GM18502 (cell line): ENCODE measurements at regions not wholly inside any gene's neighbourhood (a gene's known extent, or its start where the extent isn't known, plus 50 kb on each side); places are given as distances from the start of the nearest gene placed in this dataset.
A peak's percentile ranks its signal among the peaks of the same experiment; 100 is the strongest.

Experiments
- ATAC-seq: cut with Tn5 transposase; IDR thresholded peaks from one replicate; pipeline ENCODE4 v1.9.1; 2021; ENCODE audit warnings: mild to moderate bottlenecking; ENCODE audit not compliant: unreplicated experiment, poor library complexity

DNA sequence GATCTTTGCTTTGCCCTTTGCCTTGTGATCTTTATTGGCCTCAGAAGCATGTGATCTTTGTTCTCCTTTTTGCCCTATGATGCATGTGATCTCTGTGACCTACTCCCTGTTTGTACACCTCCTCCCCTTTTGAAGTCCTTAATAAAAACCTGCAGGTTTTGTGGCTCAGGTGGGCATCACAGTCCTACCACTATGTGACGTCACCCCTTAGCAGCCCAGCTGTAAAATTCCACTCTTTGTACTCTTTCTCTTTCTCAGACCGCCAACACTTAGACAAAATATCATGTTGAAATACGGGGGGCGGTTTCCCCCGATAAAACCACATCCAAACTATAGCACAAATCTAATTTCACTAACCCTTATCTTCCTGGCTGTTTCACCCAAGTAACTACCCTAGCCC is 76.7 kb upstream of the RAPGEF4 start:
- no peak for ATAC-seq

- ATAC-seq: no peak
Measured at GRCh38 chr2:172662099-172662498, 73.5 kb upstream of the RAPGEF4 start.

DNA sequence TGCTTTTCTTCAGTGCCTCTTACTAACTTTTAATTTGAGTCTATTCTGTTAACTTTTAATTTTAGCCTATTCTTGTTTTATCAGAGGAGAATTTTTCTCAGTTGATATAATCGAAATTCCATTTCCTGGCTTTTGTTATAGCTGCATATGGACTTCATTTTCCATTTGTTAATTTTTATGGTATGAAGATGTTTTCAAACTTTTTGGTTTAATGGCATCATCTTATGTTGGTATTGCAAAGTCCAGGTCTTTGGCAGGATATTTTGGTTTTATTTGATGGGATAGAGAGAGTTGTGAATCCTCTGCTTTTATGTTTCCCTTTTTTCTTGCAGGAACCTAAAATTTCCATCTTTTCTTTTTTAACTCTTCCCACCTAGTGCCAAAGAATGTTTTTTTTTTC is 70.9 kb upstream of the RAPGEF4 start:
- ATAC-seq: no peak

- no peak for ATAC-seq
Measured at GRCh38 chr2:172667581-172668325, 67.9 kb upstream of the RAPGEF4 start.

DNA sequence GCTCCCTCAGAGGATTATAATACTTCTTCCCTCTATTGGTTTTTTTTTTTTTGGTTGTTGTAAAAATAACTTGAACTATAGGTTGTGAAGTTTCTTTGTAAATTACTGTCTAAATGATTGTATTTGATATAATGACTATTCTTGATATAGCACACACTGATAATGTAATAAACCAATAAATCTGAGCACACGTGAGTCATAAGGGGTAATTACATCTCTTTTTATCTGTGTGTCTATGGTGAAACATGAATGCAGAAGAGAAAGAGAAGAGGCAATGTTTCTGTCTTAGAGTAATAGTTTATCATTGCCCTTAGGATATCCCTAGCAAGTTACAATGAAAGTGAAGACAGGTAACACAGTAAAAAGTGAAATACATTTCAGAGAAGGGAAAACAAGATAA is 64.1 kb upstream of the RAPGEF4 start:
- ATAC-seq: no peak

- no peak for ATAC-seq
Measured at GRCh38 chr2:172672114-172672513, 63.5 kb upstream of the RAPGEF4 start.

- no peak for ATAC-seq
Measured at GRCh38 chr2:172673056-172673683, 62.5 kb upstream of the RAPGEF4 start.

DNA sequence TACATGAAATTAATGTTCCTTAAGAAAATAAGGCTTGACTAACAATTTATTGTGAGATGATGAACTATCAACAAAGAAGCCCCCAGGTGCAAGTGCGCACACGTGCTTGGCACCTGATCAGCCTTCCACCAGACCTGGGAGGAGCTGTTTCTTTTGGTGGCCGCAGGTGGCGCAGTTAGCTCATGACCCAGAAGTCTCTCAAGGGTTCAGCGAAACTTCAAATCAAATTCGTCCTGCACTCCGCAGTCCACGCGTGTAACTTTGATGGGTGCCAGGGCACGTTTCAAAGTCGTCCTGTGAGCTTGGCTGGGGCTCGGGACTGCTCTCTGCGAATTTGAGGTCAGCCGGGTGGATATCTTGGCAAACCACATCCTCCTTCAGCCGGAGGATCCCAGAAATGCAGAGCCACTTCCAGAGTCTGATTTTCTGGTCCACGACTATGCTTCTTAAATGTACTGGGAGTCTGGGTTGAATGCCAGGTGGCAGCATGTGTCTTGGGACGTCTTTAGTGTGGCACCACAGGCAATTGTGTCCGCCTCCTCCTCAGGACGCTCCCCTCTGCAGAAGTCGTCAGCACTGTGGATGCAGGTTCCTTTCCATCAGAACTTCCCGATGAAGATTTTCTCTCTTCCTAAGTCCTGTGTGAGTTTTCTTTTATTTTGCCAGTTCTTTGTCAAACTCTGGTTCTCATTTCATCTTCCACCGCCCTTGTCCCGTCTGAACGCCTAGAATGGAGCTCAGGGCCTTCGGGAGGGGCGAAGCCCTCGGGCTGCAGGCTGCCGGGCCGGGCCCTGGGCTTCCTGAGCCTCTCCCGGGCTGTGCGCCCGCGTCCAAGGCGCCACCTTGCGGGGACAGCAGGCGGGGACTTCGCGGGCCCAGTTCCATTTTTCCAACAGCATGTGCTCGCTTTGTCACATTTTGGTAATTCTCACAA is 61.3 kb upstream of the RAPGEF4 start:
- ATAC-seq: peak; percentile 63

DNA sequence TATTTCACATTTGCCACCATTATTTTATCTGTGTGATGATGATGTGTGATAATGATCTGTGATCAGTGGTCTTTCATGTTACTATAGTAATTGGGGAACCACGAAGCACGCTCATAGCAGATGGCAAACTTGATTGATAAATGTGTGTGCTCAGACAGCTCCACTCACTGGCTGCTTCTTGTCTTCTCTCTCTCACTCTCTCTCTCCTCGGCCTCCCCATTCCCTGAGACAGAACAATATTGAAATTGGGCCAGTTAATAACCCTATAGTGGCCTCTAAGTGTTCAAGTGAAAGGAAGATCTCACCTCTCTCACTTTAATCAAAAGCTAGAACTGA is 60.7 kb upstream of the RAPGEF4 start:
- no peak for ATAC-seq

- no peak for ATAC-seq
Measured at GRCh38 chr2:172677363-172677762, 58.3 kb upstream of the RAPGEF4 start.

DNA sequence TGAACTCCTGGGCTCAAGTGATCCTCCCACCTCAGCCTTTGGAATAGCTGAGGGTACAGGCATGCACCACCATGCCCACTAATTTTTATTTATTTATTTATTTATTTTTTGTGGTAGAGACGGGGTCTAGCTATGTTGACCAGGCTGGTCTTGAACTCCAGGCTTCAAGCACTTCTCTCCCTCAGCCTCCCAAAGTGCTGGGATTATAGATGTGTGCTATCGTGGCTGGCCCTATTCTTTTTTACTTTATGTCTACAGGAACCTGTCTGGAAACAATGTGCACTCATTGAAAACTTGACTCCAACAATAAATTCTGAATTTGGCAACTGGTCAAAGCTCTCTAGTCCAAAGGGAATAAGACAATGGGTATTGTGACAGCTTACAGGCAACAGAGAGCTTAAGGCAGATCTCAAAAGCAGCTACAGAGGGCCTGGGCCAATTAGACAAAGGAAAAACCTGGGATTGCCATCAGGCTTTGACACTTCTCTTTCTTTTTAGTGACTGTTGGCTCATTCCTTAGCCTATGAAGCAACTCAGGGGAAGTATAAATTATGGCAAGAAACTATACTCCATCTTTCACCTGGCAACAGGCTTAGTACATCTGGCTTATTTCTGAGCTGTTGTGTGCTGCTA is 55.1 kb upstream of the RAPGEF4 start:
- no peak for ATAC-seq

DNA sequence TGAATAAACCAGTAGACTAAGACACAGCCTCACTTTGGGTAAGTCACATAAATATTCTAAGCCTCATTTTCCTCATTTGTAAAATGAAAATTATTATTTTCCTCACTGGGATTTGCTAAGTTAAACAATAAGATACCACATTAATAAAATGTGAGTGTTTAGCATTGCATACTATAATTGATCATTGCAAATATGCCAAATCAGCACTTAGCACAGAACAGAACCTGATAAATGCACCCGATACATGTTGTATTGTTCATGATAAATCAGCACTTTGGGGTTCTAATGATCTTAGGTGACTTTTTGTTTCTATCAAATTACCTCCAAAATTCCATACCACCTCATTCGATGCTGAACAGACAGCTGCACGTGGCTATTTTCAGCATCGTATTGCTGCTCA is 50.2 kb upstream of the RAPGEF4 start:
- no peak for ATAC-seq
